ENCODE measurements at regions not wholly inside any gene's neighbourhood (a gene's known extent, or its start where the extent isn't known, plus 50 kb on each side); places are given as distances from the start of the nearest gene placed in this dataset.

DNA sequence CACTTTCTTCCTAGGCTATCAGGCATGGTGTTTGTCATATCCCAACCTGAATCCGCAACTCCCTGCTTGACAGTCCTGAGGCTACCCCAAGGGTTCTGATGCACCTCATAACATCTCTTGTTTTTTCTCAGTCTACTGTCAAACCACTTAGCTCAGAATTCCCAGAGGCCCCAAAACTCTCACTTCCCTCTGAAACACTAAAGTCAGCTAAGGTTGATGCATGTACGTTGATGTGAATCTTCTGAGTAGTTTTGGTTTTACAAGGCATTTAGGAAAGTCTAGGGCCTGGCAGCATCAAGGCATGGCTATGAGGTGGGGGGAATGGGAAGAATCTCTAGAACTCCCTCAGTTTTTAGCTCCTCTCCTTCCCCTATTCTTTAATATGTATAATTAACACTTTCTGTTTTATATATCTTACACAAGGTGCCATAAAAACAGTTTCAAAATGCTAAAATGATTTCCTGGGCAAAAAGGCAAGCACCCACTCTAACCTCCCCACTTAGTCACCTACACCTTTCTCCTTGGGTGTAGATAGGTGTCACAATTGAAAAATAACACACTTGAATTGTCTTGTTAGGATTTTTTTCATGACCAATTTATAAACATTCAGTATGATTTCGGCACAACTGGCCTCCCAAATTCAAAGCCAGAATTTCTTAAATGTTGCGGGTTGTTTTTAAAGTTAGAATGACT, 71.4 kb upstream of the TANK start:
- BruUV-seq (replicated peaks): no TSS peak
- CTCF ChIA-PET: no interaction called here

DNA sequence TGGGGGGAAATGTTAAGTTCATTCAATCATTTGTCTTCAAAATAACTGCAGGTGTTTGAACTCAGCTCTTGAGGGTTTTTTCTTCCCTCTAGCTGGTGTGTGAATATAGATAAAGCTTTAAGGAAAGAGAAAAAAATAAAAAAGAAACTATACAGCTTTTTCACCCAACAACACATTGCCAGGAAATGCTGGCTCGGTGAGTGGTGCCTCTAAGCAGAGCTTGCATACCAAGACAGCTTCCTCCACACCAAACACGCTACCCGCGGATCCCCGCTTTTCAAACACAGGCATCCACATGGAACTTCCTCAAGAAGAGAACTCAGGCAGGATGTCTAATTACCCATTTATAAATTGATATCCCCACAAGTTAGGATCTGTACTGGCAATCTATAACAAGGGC, 69.8 kb upstream of the TANK start:
- in situ Hi-C loops (cut with HindIII; ENCODE audit: low pct_unique_long_range_greater_than_20kb, low sequenced_read_pairs) (no loop called here), intact Hi-C loops (cut with micrococcal nuclease; ENCODE audit: unreplicated experiment) (no loop called here)
- TF ChIP-seq, protein P1, sequence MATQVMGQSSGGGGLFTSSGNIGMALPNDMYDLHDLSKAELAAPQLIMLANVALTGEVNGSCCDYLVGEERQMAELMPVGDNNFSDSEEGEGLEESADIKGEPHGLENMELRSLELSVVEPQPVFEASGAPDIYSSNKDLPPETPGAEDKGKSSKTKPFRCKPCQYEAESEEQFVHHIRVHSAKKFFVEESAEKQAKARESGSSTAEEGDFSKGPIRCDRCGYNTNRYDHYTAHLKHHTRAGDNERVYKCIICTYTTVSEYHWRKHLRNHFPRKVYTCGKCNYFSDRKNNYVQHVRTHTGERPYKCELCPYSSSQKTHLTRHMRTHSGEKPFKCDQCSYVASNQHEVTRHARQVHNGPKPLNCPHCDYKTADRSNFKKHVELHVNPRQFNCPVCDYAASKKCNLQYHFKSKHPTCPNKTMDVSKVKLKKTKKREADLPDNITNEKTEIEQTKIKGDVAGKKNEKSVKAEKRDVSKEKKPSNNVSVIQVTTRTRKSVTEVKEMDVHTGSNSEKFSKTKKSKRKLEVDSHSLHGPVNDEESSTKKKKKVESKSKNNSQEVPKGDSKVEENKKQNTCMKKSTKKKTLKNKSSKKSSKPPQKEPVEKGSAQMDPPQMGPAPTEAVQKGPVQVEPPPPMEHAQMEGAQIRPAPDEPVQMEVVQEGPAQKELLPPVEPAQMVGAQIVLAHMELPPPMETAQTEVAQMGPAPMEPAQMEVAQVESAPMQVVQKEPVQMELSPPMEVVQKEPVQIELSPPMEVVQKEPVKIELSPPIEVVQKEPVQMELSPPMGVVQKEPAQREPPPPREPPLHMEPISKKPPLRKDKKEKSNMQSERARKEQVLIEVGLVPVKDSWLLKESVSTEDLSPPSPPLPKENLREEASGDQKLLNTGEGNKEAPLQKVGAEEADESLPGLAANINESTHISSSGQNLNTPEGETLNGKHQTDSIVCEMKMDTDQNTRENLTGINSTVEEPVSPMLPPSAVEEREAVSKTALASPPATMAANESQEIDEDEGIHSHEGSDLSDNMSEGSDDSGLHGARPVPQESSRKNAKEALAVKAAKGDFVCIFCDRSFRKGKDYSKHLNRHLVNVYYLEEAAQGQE (IDR thresholded peaks at IDR 0.05; ENCODE audit: insufficient read depth in 1 of 2, low read depth in 2 of 2, low read length in 1 of 2): no peak
- Histone ChIP-seq H3K4me3 (ENCODE audit: low read depth in 2 of 2, low read length in 2 of 2) (no peak overlapping the region), H3K27ac (ENCODE audit: low read length) (no peak overlapping the region), H3K27me3 (ENCODE audit: control insufficient read depth, insufficient read depth, low read length) (no peaks in the 10 kb centered on the region), H3K9me3 (ENCODE audit: control insufficient read depth, insufficient read depth, low read depth, low read length) (no peaks in the 10 kb centered on the region), H3K4me1 (ENCODE audit: control insufficient read depth, insufficient read depth, low read length) (no peaks in the 10 kb centered on the region), H3K36me3 (ENCODE audit: control insufficient read depth, insufficient read depth, low read length) (no peaks in the 10 kb centered on the region)
- CTCF ChIA-PET: no interaction called here
- no TSS peak for BruUV-seq (replicated peaks)
- POLR2A ChIA-PET: no interaction called here
- DNase-seq (ENCODE audit: low read depth, low spot score) (no peak), ATAC-seq (no peak)

More for the DNA sequence above, 71.4 kb upstream of the TANK start:
- intact Hi-C loops (cut with micrococcal nuclease; ENCODE audit: unreplicated experiment) (no loop called here), in situ Hi-C loops (cut with HindIII; ENCODE audit: low pct_unique_long_range_greater_than_20kb, low sequenced_read_pairs) (no loop called here)
- no peak for DNase-seq (ENCODE audit: low read depth, low spot score)
- Histone ChIP-seq H3K9me3 (ENCODE audit: control insufficient read depth, insufficient read depth, low read depth, low read length) (no peaks in the 10 kb centered on the region), H3K4me3 (ENCODE audit: low read depth in 2 of 2, low read length in 2 of 2) (no peak overlapping the region), H3K27ac (ENCODE audit: low read length) (no peak overlapping the region), H3K4me1 (ENCODE audit: control insufficient read depth, insufficient read depth, low read length) (no peaks in the 10 kb centered on the region), H3K36me3 (ENCODE audit: control insufficient read depth, insufficient read depth, low read length) (no peaks in the 10 kb centered on the region), H3K27me3 (ENCODE audit: control insufficient read depth, insufficient read depth, low read length) (no peaks in the 10 kb centered on the region)
- no peak for ATAC-seq
- no peak for TF ChIP-seq POLR2AphosphoS5 (IDR thresholded peaks at IDR 0.05; ENCODE audit: low read depth, low read length)
- TF ChIP-seq, protein P2, sequence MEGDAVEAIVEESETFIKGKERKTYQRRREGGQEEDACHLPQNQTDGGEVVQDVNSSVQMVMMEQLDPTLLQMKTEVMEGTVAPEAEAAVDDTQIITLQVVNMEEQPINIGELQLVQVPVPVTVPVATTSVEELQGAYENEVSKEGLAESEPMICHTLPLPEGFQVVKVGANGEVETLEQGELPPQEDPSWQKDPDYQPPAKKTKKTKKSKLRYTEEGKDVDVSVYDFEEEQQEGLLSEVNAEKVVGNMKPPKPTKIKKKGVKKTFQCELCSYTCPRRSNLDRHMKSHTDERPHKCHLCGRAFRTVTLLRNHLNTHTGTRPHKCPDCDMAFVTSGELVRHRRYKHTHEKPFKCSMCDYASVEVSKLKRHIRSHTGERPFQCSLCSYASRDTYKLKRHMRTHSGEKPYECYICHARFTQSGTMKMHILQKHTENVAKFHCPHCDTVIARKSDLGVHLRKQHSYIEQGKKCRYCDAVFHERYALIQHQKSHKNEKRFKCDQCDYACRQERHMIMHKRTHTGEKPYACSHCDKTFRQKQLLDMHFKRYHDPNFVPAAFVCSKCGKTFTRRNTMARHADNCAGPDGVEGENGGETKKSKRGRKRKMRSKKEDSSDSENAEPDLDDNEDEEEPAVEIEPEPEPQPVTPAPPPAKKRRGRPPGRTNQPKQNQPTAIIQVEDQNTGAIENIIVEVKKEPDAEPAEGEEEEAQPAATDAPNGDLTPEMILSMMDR (IDR thresholded peaks at IDR 0.05): no peak
- no peak for TF ChIP-seq SIN3A (IDR thresholded peaks at IDR 0.05; ENCODE audit: borderline replicate concordance, insufficient read depth, low read depth, low read length)
- TF ChIP-seq TCF7L2 (IDR thresholded peaks at IDR 0.05; ENCODE audit: low read depth, low read length): no peak
- TF ChIP-seq, protein P1 (IDR thresholded peaks at IDR 0.05; ENCODE audit: insufficient read depth in 1 of 2, low read depth in 2 of 2, low read length in 1 of 2): no peak
- POLR2A ChIA-PET: no interaction called here

All from Panc1 (cell line).